Neural crest cell (in vitro differentiated cells): ENCODE measurements at regions not wholly inside any gene's neighbourhood (a gene's known extent, or its start where the extent isn't known, plus 50 kb on each side); places are given as distances from the start of the nearest gene placed in this dataset.

Source experiments
- DNase-seq: peaks from one replicate; pipeline ENCODE4 v3.0.0; 2021; ENCODE audit warnings: low read depth, mixed read lengths, low spot score
- H3K27ac Mint-ChIP-seq: one replicate; pipeline ENCODE4 v1.8.0; 2021; ENCODE audit warnings: mild to moderate bottlenecking, mixed read lengths; ENCODE audit not compliant: unreplicated experiment
- H3K27me3 Mint-ChIP-seq: 2 replicates; pipeline ENCODE4 v1.8.0; 2021; ENCODE audit warnings: low read depth, mild to moderate bottlenecking, mixed read lengths
- H3K36me3 Mint-ChIP-seq: 2 replicates; pipeline ENCODE4 v1.8.0; 2021; ENCODE audit warnings: low read depth, mild to moderate bottlenecking, mixed read lengths
- H3K4me1 Mint-ChIP-seq: 2 replicates; pipeline ENCODE4 v1.8.0; 2021; ENCODE audit warnings: mixed read lengths
- H3K4me3 Mint-ChIP-seq: one replicate; pipeline ENCODE4 v1.8.0; 2021; ENCODE audit warnings: mild to moderate bottlenecking, mixed read lengths
- H3K9me3 Mint-ChIP-seq: 2 replicates; pipeline ENCODE4 v1.8.0; 2021; ENCODE audit warnings: mixed read lengths
- TF ChIP-seq, protein P1 (sequence below): fragments of 200-600 bp; sonication (generic); conservative IDR thresholded peaks from 2 replicates; pipeline ENCODE4 v1.5.0; 2021; ENCODE audit warnings: antibody characterized with exemption, mild to moderate bottlenecking

DNA sequence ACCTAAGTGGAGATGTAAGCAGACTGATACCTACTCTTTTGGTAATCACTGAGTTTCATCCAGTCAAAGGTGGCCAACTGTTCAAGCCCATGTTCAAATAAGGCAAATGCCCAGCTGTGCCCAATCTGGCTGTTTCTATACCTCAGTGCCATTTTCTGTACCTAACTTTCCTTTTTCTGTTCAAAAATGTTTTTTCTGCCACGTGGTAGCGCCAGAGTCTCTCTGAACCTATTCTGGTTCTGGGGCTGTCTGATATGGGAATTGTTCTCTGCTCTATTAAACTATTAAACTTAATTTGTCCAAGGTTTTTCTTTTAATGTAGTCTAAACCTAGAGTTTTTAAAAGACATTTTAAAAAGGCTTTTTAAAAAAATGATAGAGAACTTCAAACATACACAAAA is 391.2 kb downstream of the NOVA1 start:
- Mint-ChIP-seq H3K27ac (no peak overlapping the region), H3K4me1 (peaks cover 30% of the 10 kb centered on the region), H3K27me3 (peaks cover 10% of the 10 kb centered on the region), H3K9me3 (no peaks in the 10 kb centered on the region), H3K4me3 (no peak overlapping the region), H3K36me3 (peaks cover 2% of the 10 kb centered on the region)
- DNase-seq = no peak
- TF ChIP-seq, protein P1, sequence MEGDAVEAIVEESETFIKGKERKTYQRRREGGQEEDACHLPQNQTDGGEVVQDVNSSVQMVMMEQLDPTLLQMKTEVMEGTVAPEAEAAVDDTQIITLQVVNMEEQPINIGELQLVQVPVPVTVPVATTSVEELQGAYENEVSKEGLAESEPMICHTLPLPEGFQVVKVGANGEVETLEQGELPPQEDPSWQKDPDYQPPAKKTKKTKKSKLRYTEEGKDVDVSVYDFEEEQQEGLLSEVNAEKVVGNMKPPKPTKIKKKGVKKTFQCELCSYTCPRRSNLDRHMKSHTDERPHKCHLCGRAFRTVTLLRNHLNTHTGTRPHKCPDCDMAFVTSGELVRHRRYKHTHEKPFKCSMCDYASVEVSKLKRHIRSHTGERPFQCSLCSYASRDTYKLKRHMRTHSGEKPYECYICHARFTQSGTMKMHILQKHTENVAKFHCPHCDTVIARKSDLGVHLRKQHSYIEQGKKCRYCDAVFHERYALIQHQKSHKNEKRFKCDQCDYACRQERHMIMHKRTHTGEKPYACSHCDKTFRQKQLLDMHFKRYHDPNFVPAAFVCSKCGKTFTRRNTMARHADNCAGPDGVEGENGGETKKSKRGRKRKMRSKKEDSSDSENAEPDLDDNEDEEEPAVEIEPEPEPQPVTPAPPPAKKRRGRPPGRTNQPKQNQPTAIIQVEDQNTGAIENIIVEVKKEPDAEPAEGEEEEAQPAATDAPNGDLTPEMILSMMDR = peak; percentile 37

DNA sequence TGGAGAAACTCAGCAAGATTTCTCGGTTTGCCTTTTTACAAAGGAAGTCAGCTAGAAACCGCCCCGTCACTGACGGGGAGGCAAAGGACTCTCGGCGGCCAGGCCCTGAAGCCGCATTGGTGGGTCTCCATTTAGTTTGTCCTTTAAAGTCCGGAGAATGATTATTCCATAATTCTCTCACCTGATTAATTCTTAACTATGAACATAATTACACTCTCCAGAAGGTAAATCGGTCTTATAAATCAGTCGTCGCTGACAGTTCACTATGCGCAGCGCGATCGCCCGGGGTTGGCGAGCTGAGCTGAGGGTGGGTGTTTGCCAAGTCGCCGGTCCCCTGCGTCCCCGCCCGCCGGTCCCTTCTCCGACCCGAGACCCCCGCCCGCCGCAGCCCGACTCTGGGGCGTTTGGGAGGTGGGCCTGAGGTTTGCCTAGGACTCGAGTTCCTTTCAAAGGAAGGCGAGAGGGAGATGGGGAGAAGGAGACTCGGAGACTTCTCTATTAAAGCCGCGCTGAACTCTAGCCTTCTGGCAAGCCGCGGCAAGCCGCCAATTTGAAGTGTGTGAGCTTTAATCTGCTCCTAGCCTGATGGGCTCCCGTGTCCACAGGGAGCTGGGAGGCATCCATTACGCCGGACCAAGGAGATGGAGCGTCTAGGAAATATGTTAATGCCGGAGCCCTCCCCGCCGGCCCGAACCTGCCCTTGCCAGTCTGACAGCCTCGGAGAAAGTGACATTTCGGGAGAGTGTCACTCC is 392.9 kb downstream of the NOVA1 start:
- peak overlapping the region; percentile 90 for H3K4me3 Mint-ChIP-seq

DNA sequence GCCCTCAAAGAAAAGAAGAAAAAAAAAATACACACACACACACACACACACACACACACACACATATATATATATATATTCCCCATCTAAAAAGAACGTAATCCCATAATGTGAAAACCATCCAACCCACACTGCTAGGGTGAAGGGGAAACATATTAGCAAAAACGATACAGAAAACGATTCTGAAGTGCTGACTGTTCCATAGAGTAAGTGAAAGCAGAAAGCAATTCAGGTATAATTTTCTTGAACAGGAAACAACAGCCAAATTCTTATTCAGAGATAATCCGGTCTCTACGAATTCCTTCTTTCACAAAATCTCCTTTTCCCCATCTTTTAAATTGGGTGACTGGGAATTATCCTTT is 393.5 kb downstream of the NOVA1 start:
- peaks cover 30% of the 10 kb centered on the region for H3K4me1 Mint-ChIP-seq
- H3K27me3 Mint-ChIP-seq = peaks cover 10% of the 10 kb centered on the region
- peaks cover 2% of the 10 kb centered on the region for H3K36me3 Mint-ChIP-seq
- DNase-seq = no peak
- H3K27ac Mint-ChIP-seq = no peak overlapping the region
- H3K9me3 Mint-ChIP-seq = no peaks in the 10 kb centered on the region
- H3K4me3 Mint-ChIP-seq = peak overlapping the region; percentile 90
- TF ChIP-seq, protein P1 = no peak

More for the DNA sequence above, 392.9 kb downstream of the NOVA1 start:
- Mint-ChIP-seq H3K27me3 (peaks cover 10% of the 10 kb centered on the region), H3K4me1 (peaks cover 30% of the 10 kb centered on the region), H3K36me3 (peaks cover 2% of the 10 kb centered on the region), H3K27ac (peak overlapping the region; percentile 69), H3K9me3 (no peaks in the 10 kb centered on the region)
- peak; percentile 40 for DNase-seq
- TF ChIP-seq, protein P1 = no peak

DNA sequence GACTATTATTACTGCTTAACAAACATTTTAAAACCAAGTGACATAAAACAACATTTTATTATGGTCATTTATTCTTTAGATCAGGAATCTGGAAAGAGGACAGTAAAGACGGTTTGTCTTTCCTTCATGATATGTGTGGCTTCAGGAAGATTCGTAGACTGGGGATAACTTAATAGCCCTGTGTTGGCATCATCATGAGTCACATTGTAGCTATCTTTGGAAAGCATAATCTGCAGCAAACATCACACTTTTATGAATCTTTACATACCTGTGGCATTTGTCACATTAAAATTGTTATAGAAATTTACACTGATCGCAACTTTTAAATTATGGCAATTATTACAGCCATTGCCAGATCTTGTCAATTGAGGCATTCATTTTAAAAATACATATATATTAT is 397.1 kb downstream of the NOVA1 start:
- no peak overlapping the region for H3K27ac Mint-ChIP-seq
- H3K27me3 Mint-ChIP-seq = peaks cover 5% of the 10 kb centered on the region
- peaks cover 2% of the 10 kb centered on the region for H3K36me3 Mint-ChIP-seq
- peaks cover 23% of the 10 kb centered on the region for H3K4me1 Mint-ChIP-seq
- no peak overlapping the region for H3K4me3 Mint-ChIP-seq
- H3K9me3 Mint-ChIP-seq = peaks cover 2% of the 10 kb centered on the region
- no peak for DNase-seq
- TF ChIP-seq, protein P1 = no peak

DNA sequence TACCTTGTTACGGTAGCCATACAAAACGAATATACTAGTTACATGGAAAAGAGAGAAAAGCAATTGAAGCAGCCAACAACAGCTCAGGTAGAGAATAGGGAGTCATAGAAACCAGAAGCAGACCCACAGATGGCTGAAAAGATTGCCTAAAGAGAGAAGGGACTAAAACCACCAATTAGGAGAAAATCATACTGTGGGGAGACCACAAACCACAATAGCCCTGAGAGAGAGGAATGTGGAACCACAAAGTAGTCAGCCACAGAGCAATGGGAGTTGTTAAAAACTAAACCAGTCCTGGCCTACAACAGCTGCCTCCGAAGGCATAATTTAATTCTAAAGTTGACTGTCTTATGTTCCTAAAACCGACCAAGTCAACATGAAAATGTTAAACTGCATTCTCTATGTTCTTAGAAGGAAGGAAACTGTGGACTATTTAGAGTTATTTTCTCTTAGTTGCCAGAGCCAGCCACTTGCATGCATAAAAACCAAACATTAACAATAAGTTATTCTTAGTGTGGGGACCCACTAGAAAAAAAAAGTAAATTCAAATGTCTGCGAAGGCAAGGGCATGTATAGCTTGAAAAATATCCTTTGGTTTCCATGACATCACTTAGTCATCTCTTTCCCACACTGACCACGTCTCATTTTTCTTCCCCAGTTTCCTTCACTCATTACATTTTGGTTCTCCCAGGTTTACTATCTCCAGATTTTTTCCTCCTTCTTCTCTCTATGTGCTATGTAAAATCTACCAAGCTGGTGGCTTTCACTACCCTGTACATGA is 398.1 kb downstream of the NOVA1 start:
- peaks cover 2% of the 10 kb centered on the region for H3K9me3 Mint-ChIP-seq
- peaks cover 2% of the 10 kb centered on the region for H3K36me3 Mint-ChIP-seq
- H3K27ac Mint-ChIP-seq = no peak overlapping the region
- H3K4me1 Mint-ChIP-seq = peaks cover 16% of the 10 kb centered on the region
- no peak overlapping the region for H3K4me3 Mint-ChIP-seq
- H3K27me3 Mint-ChIP-seq = peaks cover 2% of the 10 kb centered on the region
- TF ChIP-seq, protein P1 = no peak
- no peak for DNase-seq
